Endothelial cell of umbilical vein (primary cell): ENCODE measurements at regions not wholly inside any gene's neighbourhood (a gene's known extent, or its start where the extent isn't known, plus 50 kb on each side); places are given as distances from the start of the nearest gene placed in this dataset.

ENCODE experiments used
- EZH2 ChIP-seq: IDR thresholded peaks from 2 replicates; pipeline ENCODE4 v1.6.1; 2012; ENCODE audit warnings: borderline replicate concordance, low read depth, mild to moderate bottlenecking, moderate library complexity, low read length, inconsistent platforms; ENCODE audit not compliant: severe bottlenecking
- POLR2A ChIP-seq: IDR thresholded peaks from 2 replicates; pipeline ENCODE4 v1.6.1; 2012; ENCODE audit warnings: low read depth, mild to moderate bottlenecking, control low read depth, low read length
- POLR2AphosphoS5 ChIP-seq: IDR thresholded peaks from 2 replicates; pipeline ENCODE4 v1.6.1; 2012; ENCODE audit warnings: low read depth, mild to moderate bottlenecking, control low read depth, low read length, moderate library complexity; ENCODE audit not compliant: insufficient read depth
- TF ChIP-seq, protein P1 (sequence below), 2 donors: IDR thresholded peaks; 1 replicate in 1 of 2; 2 replicates in 1 of 2; pipeline ENCODE4 v1.5.1; 2011; ENCODE audit warnings: low read length in 2 of 2, mild to moderate bottlenecking in 2 of 2, moderate library complexity in 2 of 2, control low read depth in 1 of 2, inconsistent platforms in 1 of 2, low read depth in 1 of 2; ENCODE audit not compliant: insufficient read depth in 1 of 2; ENCODE audit errors: extremely low read depth in 1 of 2

- TF ChIP-seq, protein P1, sequence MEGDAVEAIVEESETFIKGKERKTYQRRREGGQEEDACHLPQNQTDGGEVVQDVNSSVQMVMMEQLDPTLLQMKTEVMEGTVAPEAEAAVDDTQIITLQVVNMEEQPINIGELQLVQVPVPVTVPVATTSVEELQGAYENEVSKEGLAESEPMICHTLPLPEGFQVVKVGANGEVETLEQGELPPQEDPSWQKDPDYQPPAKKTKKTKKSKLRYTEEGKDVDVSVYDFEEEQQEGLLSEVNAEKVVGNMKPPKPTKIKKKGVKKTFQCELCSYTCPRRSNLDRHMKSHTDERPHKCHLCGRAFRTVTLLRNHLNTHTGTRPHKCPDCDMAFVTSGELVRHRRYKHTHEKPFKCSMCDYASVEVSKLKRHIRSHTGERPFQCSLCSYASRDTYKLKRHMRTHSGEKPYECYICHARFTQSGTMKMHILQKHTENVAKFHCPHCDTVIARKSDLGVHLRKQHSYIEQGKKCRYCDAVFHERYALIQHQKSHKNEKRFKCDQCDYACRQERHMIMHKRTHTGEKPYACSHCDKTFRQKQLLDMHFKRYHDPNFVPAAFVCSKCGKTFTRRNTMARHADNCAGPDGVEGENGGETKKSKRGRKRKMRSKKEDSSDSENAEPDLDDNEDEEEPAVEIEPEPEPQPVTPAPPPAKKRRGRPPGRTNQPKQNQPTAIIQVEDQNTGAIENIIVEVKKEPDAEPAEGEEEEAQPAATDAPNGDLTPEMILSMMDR (IDR thresholded peaks at IDR 0.05; ENCODE audit: extremely low read depth in 1 of 2, insufficient read depth in 1 of 2, low read depth in 1 of 2, low read length in 2 of 2), result no peak
- TF ChIP-seq POLR2A, result no peak
- TF ChIP-seq POLR2AphosphoS5, result no peak
- TF ChIP-seq EZH2, result no peak
Observed at GRCh38 chr15:77855871-77856270, 221.6 kb downstream of the TBC1D2B start.
